HCT116 (cell line): ENCODE measurements at regions not wholly inside any gene's neighbourhood (a gene's known extent, or its start where the extent isn't known, plus 50 kb on each side); places are given as distances from the start of the nearest gene placed in this dataset.

Source experiments
- CEBPB ChIP-seq: IDR thresholded peaks from 2 replicates; pipeline ENCODE4 v1.6.1; 2012; ENCODE audit warnings: low read depth
- CTCF ChIP-seq, 3 experiments: fragments of 200-600 bp in 1 of 3; sonication (generic) in 1 of 3; IDR thresholded peaks in 2 of 3; conservative IDR thresholded peaks in 1 of 3; 2 replicates each; pipeline ENCODE4 v1.5.1; 2012 to 2017; ENCODE audit warnings: low read depth in 2 of 3, low read length in 2 of 3, antibody characterized with exemption in 1 of 3, borderline replicate concordance in 1 of 3, control low read depth in 1 of 3, mild to moderate bottlenecking in 1 of 3, mixed read lengths in 1 of 3, mixed run types in 1 of 3, moderate library complexity in 1 of 3; ENCODE audit not compliant: insufficient read depth in 1 of 3
- EGR1 ChIP-seq: IDR thresholded peaks from 2 replicates; pipeline ENCODE4 v1.6.1; 2012; ENCODE audit warnings: low read depth
- EZH2 ChIP-seq: fragments of 200-600 bp; sonication (generic); IDR thresholded peaks from 2 replicates; pipeline ENCODE4 v1.6.1; 2017; ENCODE audit warnings: antibody characterized with exemption, mixed run types
- JUND ChIP-seq: IDR thresholded peaks from 2 replicates; pipeline ENCODE4 v1.6.1; 2012
- POLR2A ChIP-seq: IDR thresholded peaks from 2 replicates; pipeline ENCODE4 v1.7.0; 2011; ENCODE audit warnings: borderline replicate concordance; ENCODE audit not compliant: insufficient read depth, insufficient read length; ENCODE audit errors: extremely low read depth
- POLR2AphosphoS5 ChIP-seq: IDR thresholded peaks from 2 replicates; pipeline ENCODE4 v1.6.1; 2011; ENCODE audit warnings: mild to moderate bottlenecking, low read depth, low read length, moderate library complexity
- RAD21 ChIP-seq: IDR thresholded peaks from 2 replicates; pipeline ENCODE4 v1.6.1; 2012; ENCODE audit warnings: low read depth, mild to moderate bottlenecking
- YY1 ChIP-seq: IDR thresholded peaks from 2 replicates; pipeline ENCODE4 v1.6.1; 2011; ENCODE audit warnings: low read length, low read depth, moderate library complexity, mild to moderate bottlenecking; ENCODE audit not compliant: insufficient replicate concordance; ENCODE audit errors: extremely low read depth
- TF ChIP-seq, protein P1 (sequence below): IDR thresholded peaks from 2 replicates; pipeline ENCODE4 v1.6.1; 2011; ENCODE audit warnings: mild to moderate bottlenecking, low read length, moderate library complexity; ENCODE audit not compliant: insufficient replicate concordance; ENCODE audit errors: extremely low read depth
- TF ChIP-seq, protein P2 (sequence below): IDR thresholded peaks from 2 replicates; pipeline ENCODE4 v1.6.1; 2012
- TF ChIP-seq, protein P3 (sequence below): IDR thresholded peaks from 2 replicates; pipeline ENCODE4 v1.6.1; 2012; ENCODE audit warnings: low read depth

- no peak for TF ChIP-seq CTCF (IDR thresholded peaks at IDR 0.05 in 2 of 3, conservative IDR thresholded peaks at IDR 0.05 in 1 of 3; ENCODE audit: borderline replicate concordance in 1 of 3, insufficient read depth in 1 of 3, low read depth in 2 of 3, low read length in 2 of 3)
- no peak for TF ChIP-seq POLR2A
- TF ChIP-seq YY1 = no peak
- TF ChIP-seq, protein P1, sequence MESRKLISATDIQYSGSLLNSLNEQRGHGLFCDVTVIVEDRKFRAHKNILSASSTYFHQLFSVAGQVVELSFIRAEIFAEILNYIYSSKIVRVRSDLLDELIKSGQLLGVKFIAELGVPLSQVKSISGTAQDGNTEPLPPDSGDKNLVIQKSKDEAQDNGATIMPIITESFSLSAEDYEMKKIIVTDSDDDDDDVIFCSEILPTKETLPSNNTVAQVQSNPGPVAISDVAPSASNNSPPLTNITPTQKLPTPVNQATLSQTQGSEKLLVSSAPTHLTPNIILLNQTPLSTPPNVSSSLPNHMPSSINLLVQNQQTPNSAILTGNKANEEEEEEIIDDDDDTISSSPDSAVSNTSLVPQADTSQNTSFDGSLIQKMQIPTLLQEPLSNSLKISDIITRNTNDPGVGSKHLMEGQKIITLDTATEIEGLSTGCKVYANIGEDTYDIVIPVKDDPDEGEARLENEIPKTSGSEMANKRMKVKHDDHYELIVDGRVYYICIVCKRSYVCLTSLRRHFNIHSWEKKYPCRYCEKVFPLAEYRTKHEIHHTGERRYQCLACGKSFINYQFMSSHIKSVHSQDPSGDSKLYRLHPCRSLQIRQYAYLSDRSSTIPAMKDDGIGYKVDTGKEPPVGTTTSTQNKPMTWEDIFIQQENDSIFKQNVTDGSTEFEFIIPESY = no peak
- no peak for TF ChIP-seq RAD21
- TF ChIP-seq JUND = no peak
- no peak for TF ChIP-seq POLR2AphosphoS5
- no peak for TF ChIP-seq EGR1
- no peak for TF ChIP-seq EZH2
- TF ChIP-seq, protein P2, sequence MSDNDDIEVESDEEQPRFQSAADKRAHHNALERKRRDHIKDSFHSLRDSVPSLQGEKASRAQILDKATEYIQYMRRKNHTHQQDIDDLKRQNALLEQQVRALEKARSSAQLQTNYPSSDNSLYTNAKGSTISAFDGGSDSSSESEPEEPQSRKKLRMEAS = no peak
- no peak for TF ChIP-seq CEBPB
- TF ChIP-seq, protein P3, sequence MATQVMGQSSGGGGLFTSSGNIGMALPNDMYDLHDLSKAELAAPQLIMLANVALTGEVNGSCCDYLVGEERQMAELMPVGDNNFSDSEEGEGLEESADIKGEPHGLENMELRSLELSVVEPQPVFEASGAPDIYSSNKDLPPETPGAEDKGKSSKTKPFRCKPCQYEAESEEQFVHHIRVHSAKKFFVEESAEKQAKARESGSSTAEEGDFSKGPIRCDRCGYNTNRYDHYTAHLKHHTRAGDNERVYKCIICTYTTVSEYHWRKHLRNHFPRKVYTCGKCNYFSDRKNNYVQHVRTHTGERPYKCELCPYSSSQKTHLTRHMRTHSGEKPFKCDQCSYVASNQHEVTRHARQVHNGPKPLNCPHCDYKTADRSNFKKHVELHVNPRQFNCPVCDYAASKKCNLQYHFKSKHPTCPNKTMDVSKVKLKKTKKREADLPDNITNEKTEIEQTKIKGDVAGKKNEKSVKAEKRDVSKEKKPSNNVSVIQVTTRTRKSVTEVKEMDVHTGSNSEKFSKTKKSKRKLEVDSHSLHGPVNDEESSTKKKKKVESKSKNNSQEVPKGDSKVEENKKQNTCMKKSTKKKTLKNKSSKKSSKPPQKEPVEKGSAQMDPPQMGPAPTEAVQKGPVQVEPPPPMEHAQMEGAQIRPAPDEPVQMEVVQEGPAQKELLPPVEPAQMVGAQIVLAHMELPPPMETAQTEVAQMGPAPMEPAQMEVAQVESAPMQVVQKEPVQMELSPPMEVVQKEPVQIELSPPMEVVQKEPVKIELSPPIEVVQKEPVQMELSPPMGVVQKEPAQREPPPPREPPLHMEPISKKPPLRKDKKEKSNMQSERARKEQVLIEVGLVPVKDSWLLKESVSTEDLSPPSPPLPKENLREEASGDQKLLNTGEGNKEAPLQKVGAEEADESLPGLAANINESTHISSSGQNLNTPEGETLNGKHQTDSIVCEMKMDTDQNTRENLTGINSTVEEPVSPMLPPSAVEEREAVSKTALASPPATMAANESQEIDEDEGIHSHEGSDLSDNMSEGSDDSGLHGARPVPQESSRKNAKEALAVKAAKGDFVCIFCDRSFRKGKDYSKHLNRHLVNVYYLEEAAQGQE = no peak
Observed at GRCh38 chr15:39454189-39454986, 126.5 kb upstream of the THBS1 start.
